Smooth muscle cell (in vitro differentiated cells): ENCODE measurements at regions not wholly inside any gene's neighbourhood (a gene's known extent, or its start where the extent isn't known, plus 50 kb on each side); places are given as distances from the start of the nearest gene placed in this dataset.

Experiments
- DNase-seq: peaks from one replicate; lab custom pipeline; 2025; ENCODE audit not compliant: unreplicated experiment; lab: John Stamatoyannopoulos, UW
- H2AFZ ChIP-seq: fragments of 200-600 bp; sonication (generic); 2 replicates; pipeline ENCODE4 v1.6.0; 2016; ENCODE audit warnings: antibody characterized with exemption, low read depth, mild to moderate bottlenecking
- H3F3A ChIP-seq: fragments of 200-600 bp; sonication (generic); 2 replicates; pipeline ENCODE4 v1.6.0; 2017; ENCODE audit warnings: antibody characterized with exemption, low read depth
- H3K27ac ChIP-seq: fragments of 200-600 bp; sonication (generic); 2 replicates; pipeline ENCODE4 v1.5.1; 2016; ENCODE audit warnings: low read depth, mild to moderate bottlenecking
- H3K27me3 ChIP-seq: fragments of 200-600 bp; sonication (generic); 2 replicates; pipeline ENCODE4 v1.6.1; 2016; ENCODE audit warnings: low read depth, mild to moderate bottlenecking
- H3K36me3 ChIP-seq: fragments of 200-600 bp; sonication (generic); 2 replicates; pipeline ENCODE4 v1.5.1; 2016; ENCODE audit warnings: low read depth
- H3K4me1 ChIP-seq: fragments of 200-600 bp; sonication (generic); 2 replicates; pipeline ENCODE4 v1.5.1; 2016; ENCODE audit warnings: low read depth
- H3K4me2 ChIP-seq: fragments of 200-600 bp; sonication (generic); 2 replicates; pipeline ENCODE4 v1.6.0; 2016; ENCODE audit warnings: mild to moderate bottlenecking
- H3K4me3 ChIP-seq: fragments of 200-600 bp; sonication (generic); 2 replicates; pipeline ENCODE4 v1.5.1; 2016; ENCODE audit warnings: mild to moderate bottlenecking
- H3K79me2 ChIP-seq: fragments of 200-600 bp; sonication (generic); 2 replicates; pipeline ENCODE4 v1.6.0; 2016; ENCODE audit warnings: low read depth, mild to moderate bottlenecking
- H3K9ac ChIP-seq: fragments of 200-600 bp; sonication (generic); 2 replicates; pipeline ENCODE4 v1.6.0; 2016; ENCODE audit warnings: low read depth
- H3K9me3 ChIP-seq: fragments of 200-600 bp; sonication (generic); replicated peaks from 2 replicates; pipeline ENCODE4 v1.5.1; 2016; ENCODE audit warnings: low read depth
- H4K20me1 ChIP-seq: fragments of 200-600 bp; sonication (generic); 2 replicates; pipeline ENCODE4 v1.6.0; 2016; ENCODE audit warnings: low read depth
- CTCF ChIP-seq: fragments of 200-600 bp; sonication (generic); IDR thresholded peaks from 2 replicates; pipeline ENCODE4 v1.5.1; 2017; ENCODE audit warnings: borderline replicate concordance, mild to moderate bottlenecking, antibody characterized with exemption; ENCODE audit not compliant: insufficient read depth, poor library complexity, severe bottlenecking
- WGBS: methylation state at CpG from one replicate; pipeline ENCODE4 v1.1.7; 2016; ENCODE audit warnings: low lambda C conversion rate; 5-methylcytosine and 5-hydroxymethylcytosine counted together

GRCh38 chr3:104788807-104789206 is 577.9 kb upstream of the ALCAM start:
- Histone ChIP-seq H3K4me1 (no peaks in the 10 kb centered on the region), H3K4me3 (no peak overlapping the region), H3K27me3 (no peaks in the 10 kb centered on the region), H3K9me3 (no peaks in the 10 kb centered on the region), H2AFZ (no peak overlapping the region), H3K4me2 (no peak overlapping the region), H3K79me2 (no peaks in the 10 kb centered on the region), H4K20me1 (no peaks in the 10 kb centered on the region), H3K36me3 (no peaks in the 10 kb centered on the region), H3F3A (no peaks in the 10 kb centered on the region), H3K9ac (no peak overlapping the region), H3K27ac (no peak overlapping the region)
- no peak for DNase-seq
- TF ChIP-seq CTCF, result no peak

- 58% methylated on average over 1 of the region's 1 CpG for WGBS
- Histone ChIP-seq H3K27me3 (no peaks in the 10 kb centered on the region), H3K36me3 (no peaks in the 10 kb centered on the region)
Observed at GRCh38 chr3:104791331-104791730, 575.4 kb upstream of the ALCAM start.

GRCh38 chr3:104796556-104796955 is 570.2 kb upstream of the ALCAM start:
- Histone ChIP-seq H3K27me3 (no peaks in the 10 kb centered on the region), H3K9me3 (no peaks in the 10 kb centered on the region), H3K36me3 (no peaks in the 10 kb centered on the region), H4K20me1 (no peaks in the 10 kb centered on the region), H2AFZ (no peak overlapping the region), H3K79me2 (no peaks in the 10 kb centered on the region), H3F3A (no peaks in the 10 kb centered on the region), H3K9ac (no peak overlapping the region), H3K4me2 (no peak overlapping the region), H3K4me3 (no peak overlapping the region), H3K27ac (no peak overlapping the region), H3K4me1 (peaks cover 8% of the 10 kb centered on the region)
- DNase-seq, result no peak
- no peak for TF ChIP-seq CTCF
- WGBS, result 89% methylated on average over 5 of the region's 5 CpGs

More at GRCh38 chr3:104791331-104791730, 575.4 kb upstream of the ALCAM start:
- DNase-seq, result no peak
- Histone ChIP-seq H3K27ac (no peak overlapping the region), H3K79me2 (no peaks in the 10 kb centered on the region), H3K4me2 (no peak overlapping the region), H3K4me1 (no peaks in the 10 kb centered on the region), H2AFZ (peak overlapping the region; percentile 73), H3F3A (no peaks in the 10 kb centered on the region), H3K4me3 (no peak overlapping the region), H3K9ac (no peak overlapping the region), H3K9me3 (no peaks in the 10 kb centered on the region), H4K20me1 (no peaks in the 10 kb centered on the region)
- no peak for TF ChIP-seq CTCF

- no peaks in the 10 kb centered on the region for H3K4me1 ChIP-seq
- H3K4me2 ChIP-seq, result no peak overlapping the region
- no peak for DNase-seq
- no peaks in the 10 kb centered on the region for H3K36me3 ChIP-seq
- no peaks in the 10 kb centered on the region for H3F3A ChIP-seq
- no peak for TF ChIP-seq CTCF
- no peaks in the 10 kb centered on the region for H4K20me1 ChIP-seq
- H3K79me2 ChIP-seq, result no peaks in the 10 kb centered on the region
- no peak overlapping the region for H2AFZ ChIP-seq
- no peak overlapping the region for H3K9ac ChIP-seq
- no peaks in the 10 kb centered on the region for H3K27me3 ChIP-seq
- no peak overlapping the region for H3K4me3 ChIP-seq
- no peaks in the 10 kb centered on the region for H3K9me3 ChIP-seq
- 92% methylated on average over 5 of the region's 5 CpGs for WGBS
- no peak overlapping the region for H3K27ac ChIP-seq
Observed at GRCh38 chr3:104805042-104805441, 561.7 kb upstream of the ALCAM start.
